SK-N-SH (cell line): ENCODE measurements at regions not wholly inside any gene's neighbourhood (a gene's known extent, or its start where the extent isn't known, plus 50 kb on each side); places are given as distances from the start of the nearest gene placed in this dataset.

ENCODE experiments used
- CTCF ChIA-PET: fragments of 300-600, 350-600 bp; formaldehyde crosslinking; extraction: SDS; loops from one replicate; lab custom pipeline; 2021; lab: Yijun Ruan, JAX
- POLR2A ChIA-PET: fragments of 350-600 bp; sonication (Branson Sonifier 250); formaldehyde crosslinking; extraction: SDS; loops from one replicate; lab custom pipeline; 2020; ENCODE audit warnings: antibody characterized with exemption, inconsistent platforms; lab: Yijun Ruan, JAX
- DNase-seq: peaks from one replicate; pipeline ENCODE4 v3.0.0; 2012
- H2AFZ ChIP-seq: fragments of 200-600 bp; sonication (generic); 2 replicates; pipeline ENCODE4 v1.8.1; 2016; ENCODE audit warnings: antibody characterized with exemption, mild to moderate bottlenecking, low read depth
- H3F3A ChIP-seq: fragments of 200-600 bp; sonication (generic); replicated peaks from 2 replicates; pipeline ENCODE3; 2016; ENCODE audit warnings: antibody characterized with exemption, mild to moderate bottlenecking; ENCODE audit not compliant: insufficient read depth
- H3K27ac ChIP-seq, 2 experiments: fragments of 200-500 bp in 1 of 2; fragments of 200-600 bp in 1 of 2; sonication (Bioruptor generic) in 1 of 2; sonication (generic), shearing (Covaris generic) in 1 of 2; 2 replicates each; pipeline versions ENCODE4 v1.5.1 to v1.6.1; 2014 to 2016; ENCODE audit warnings: low read depth in 2 of 2, inconsistent platforms in 1 of 2, low read length in 1 of 2, mild to moderate bottlenecking in 1 of 2, mixed read lengths in 1 of 2
- H3K27me3 ChIP-seq: fragments of 200-600 bp; sonication (generic), shearing (Covaris generic); 2 replicates; pipeline ENCODE4 v1.6.1; 2016; ENCODE audit warnings: mixed run types; ENCODE audit not compliant: insufficient read depth
- H3K36me3 ChIP-seq, 2 experiments: fragments of 200-500 bp in 1 of 2; fragments of 200-600 bp in 1 of 2; sonication (Bioruptor generic) in 1 of 2; sonication (generic) in 1 of 2; replicated peaks in 1 of 2; 2 replicates each; pipeline versions ENCODE3 to v1.5.1; 2014 to 2016; ENCODE audit warnings: low read length in 1 of 2, mild to moderate bottlenecking in 1 of 2; ENCODE audit not compliant: insufficient read depth in 2 of 2, control insufficient read depth in 1 of 2
- H3K4me1 ChIP-seq, 2 experiments: fragments of 200-500 bp in 1 of 2; fragments of 200-600 bp in 1 of 2; sonication (Bioruptor generic) in 1 of 2; sonication (generic), shearing (Covaris generic) in 1 of 2; 2 replicates each; pipeline versions ENCODE4 v1.5.1 to v1.6.1; 2014 to 2016; ENCODE audit warnings: low read depth in 1 of 2, low read length in 1 of 2, mixed run types in 1 of 2; ENCODE audit not compliant: insufficient read depth in 2 of 2, control insufficient read depth in 1 of 2
- H3K4me2 ChIP-seq: fragments of 200-600 bp; sonication (generic), shearing (Covaris generic); 2 replicates; pipeline ENCODE4 v1.6.1; 2017; ENCODE audit warnings: mixed run types
- H3K4me3 ChIP-seq, 2 experiments: fragments of 200-500 bp in 1 of 2; fragments of 200-600 bp in 1 of 2; sonication (Bioruptor generic) in 1 of 2; sonication (generic), shearing (Covaris generic) in 1 of 2; 2 replicates each; pipeline versions ENCODE4 v1.5.1 to v1.8.1; 2014 to 2016; ENCODE audit warnings: low read depth in 2 of 2, inconsistent platforms in 1 of 2, low read length in 1 of 2, mild to moderate bottlenecking in 1 of 2, mixed read lengths in 1 of 2, moderate library complexity in 1 of 2
- H3K79me2 ChIP-seq: fragments of 200-600 bp; sonication (generic); 2 replicates; pipeline ENCODE4 v1.8.1; 2017; ENCODE audit warnings: mild to moderate bottlenecking; ENCODE audit not compliant: insufficient read depth
- H3K9ac ChIP-seq: fragments of 200-600 bp; sonication (generic); 2 replicates; pipeline ENCODE4 v1.6.1; 2017; ENCODE audit warnings: mixed run types
- H3K9me2 ChIP-seq: fragments of 200-600 bp; sonication (generic); 2 replicates; pipeline ENCODE4 v1.6.1; 2017; ENCODE audit warnings: mixed run types
- H3K9me3 ChIP-seq: fragments of 200-600 bp; sonication (generic); 2 replicates; pipeline ENCODE4 v1.6.1; 2017; ENCODE audit warnings: mixed run types, mild to moderate bottlenecking, moderate library complexity
- H4K20me1 ChIP-seq: fragments of 200-600 bp; sonication (generic); 2 replicates; pipeline ENCODE4 v1.6.1; 2017; ENCODE audit warnings: mild to moderate bottlenecking, mixed run types; ENCODE audit not compliant: insufficient read depth
- CHD2 ChIP-seq: fragments of 150-350 bp; IDR thresholded peaks from 2 replicates; pipeline ENCODE4 v1.6.1; 2018; ENCODE audit warnings: low read length; ENCODE audit not compliant: partially characterized antibody
- ELF1 ChIP-seq: IDR thresholded peaks from 2 replicates; pipeline ENCODE4 v1.4.0; 2012
- EP300 ChIP-seq, 2 experiments: IDR thresholded peaks; 2 replicates each; pipeline versions ENCODE4 v1.4.0 to v1.6.1; 2012; ENCODE audit warnings: borderline replicate concordance in 1 of 2, low read depth in 1 of 2, low read length in 1 of 2
- FOSL2 ChIP-seq: IDR thresholded peaks from 2 replicates; pipeline ENCODE4 v1.4.0; 2012; ENCODE audit warnings: low read depth, mild to moderate bottlenecking, moderate library complexity, borderline replicate concordance
- FOXM1 ChIP-seq: IDR thresholded peaks from 2 replicates; pipeline ENCODE4 v1.4.0; 2012; ENCODE audit warnings: low read depth, mild to moderate bottlenecking
- GABPA ChIP-seq: IDR thresholded peaks from 2 replicates; pipeline ENCODE4 v1.4.0; 2012; ENCODE audit warnings: low read depth, mild to moderate bottlenecking
- JUND ChIP-seq: IDR thresholded peaks from 2 replicates; pipeline ENCODE4 v1.4.0; 2012
- MAX ChIP-seq: IDR thresholded peaks from 2 replicates; pipeline ENCODE4 v1.4.0; 2012; ENCODE audit warnings: low read depth
- MXI1 ChIP-seq: IDR thresholded peaks from 2 replicates; pipeline ENCODE4 v1.6.1; 2012; ENCODE audit warnings: mild to moderate bottlenecking, low read depth, low read length, improper control_type of control experiment
- NFIC ChIP-seq: IDR thresholded peaks from 2 replicates; pipeline ENCODE4 v1.4.0; 2012; ENCODE audit warnings: borderline replicate concordance
- POLR2AphosphoS5 ChIP-seq: IDR thresholded peaks from 2 replicates; pipeline ENCODE4 v1.6.1; 2012; ENCODE audit warnings: low read depth, low read length
- RCOR1 ChIP-seq: fragments of 150-350 bp; IDR thresholded peaks from 2 replicates; pipeline ENCODE4 v1.6.1; 2017; ENCODE audit warnings: antibody characterized with exemption, low read length
- RFX5 ChIP-seq: IDR thresholded peaks from 2 replicates; pipeline ENCODE4 v1.6.1; 2012; ENCODE audit warnings: mild to moderate bottlenecking, improper control_type of control experiment, low read length
- RXRA ChIP-seq: IDR thresholded peaks from 2 replicates; pipeline ENCODE4 v1.4.0; 2012; ENCODE audit warnings: low read depth, mild to moderate bottlenecking, borderline replicate concordance
- SIN3A ChIP-seq: IDR thresholded peaks from 2 replicates; pipeline ENCODE4 v1.6.1; 2012; ENCODE audit warnings: low read depth, mild to moderate bottlenecking, low read length, moderate library complexity, borderline replicate concordance
- SMC3 ChIP-seq: IDR thresholded peaks from 2 replicates; pipeline ENCODE4 v1.6.1; 2012; ENCODE audit warnings: low read depth, low read length, improper control_type of control experiment
- TCF12 ChIP-seq: IDR thresholded peaks from 2 replicates; pipeline ENCODE4 v1.4.0; 2012
- USF1 ChIP-seq: IDR thresholded peaks from 2 replicates; pipeline ENCODE4 v1.4.0; 2012; ENCODE audit warnings: low read depth, borderline replicate concordance
- WGBS: methylation state at CpG from one replicate; pipeline ENCODE4 v1.1.6; 2017; ENCODE audit warnings: low lambda C conversion rate; 5-methylcytosine and 5-hydroxymethylcytosine counted together
- TF ChIP-seq, protein P1 (sequence below): fragments of 150-350 bp; IDR thresholded peaks from 2 replicates; pipeline ENCODE4 v1.6.1; 2016; ENCODE audit warnings: mild to moderate bottlenecking, low read depth, low read length
- TF ChIP-seq, protein P2 (sequence below): IDR thresholded peaks from 2 replicates; pipeline ENCODE4 v1.6.1; 2012; ENCODE audit warnings: mild to moderate bottlenecking, low read depth, low read length, moderate library complexity

GRCh38 chr1:190595438-190595837, 117.8 kb upstream of the BRINP3 start:
- DNase-seq: no peak
- Histone ChIP-seq H3K9me3 (no peaks in the 10 kb centered on the region; the same call in 1 of the 2 replicates), H3K9ac (no peak overlapping the region), H4K20me1 (no peaks in the 10 kb centered on the region), H3K36me3 (no peaks in the 10 kb centered on the region), H3K4me3 (no peak overlapping the region), H3K9me2 (no peaks in the 10 kb centered on the region), H3K4me1 (no peaks in the 10 kb centered on the region), H3F3A (no peaks in the 10 kb centered on the region), H3K27ac (no peak overlapping the region), H3K27me3 (no peaks in the 10 kb centered on the region), H3K4me2 (no peak overlapping the region), H2AFZ (no peak overlapping the region), H3K79me2 (no peaks in the 10 kb centered on the region)
- CTCF ChIA-PET: no interaction called here
- POLR2A ChIA-PET: no interaction called here
- TF ChIP-seq POLR2AphosphoS5: no peak
- TF ChIP-seq CHD2: no peak
- TF ChIP-seq, protein P1, sequence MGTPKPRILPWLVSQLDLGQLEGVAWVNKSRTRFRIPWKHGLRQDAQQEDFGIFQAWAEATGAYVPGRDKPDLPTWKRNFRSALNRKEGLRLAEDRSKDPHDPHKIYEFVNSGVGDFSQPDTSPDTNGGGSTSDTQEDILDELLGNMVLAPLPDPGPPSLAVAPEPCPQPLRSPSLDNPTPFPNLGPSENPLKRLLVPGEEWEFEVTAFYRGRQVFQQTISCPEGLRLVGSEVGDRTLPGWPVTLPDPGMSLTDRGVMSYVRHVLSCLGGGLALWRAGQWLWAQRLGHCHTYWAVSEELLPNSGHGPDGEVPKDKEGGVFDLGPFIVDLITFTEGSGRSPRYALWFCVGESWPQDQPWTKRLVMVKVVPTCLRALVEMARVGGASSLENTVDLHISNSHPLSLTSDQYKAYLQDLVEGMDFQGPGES: no peak
- no peak for TF ChIP-seq FOSL2
- no peak for TF ChIP-seq GABPA
- no peak for TF ChIP-seq ELF1
- no peak for TF ChIP-seq RFX5
- TF ChIP-seq SIN3A: no peak
- no peak for TF ChIP-seq RCOR1
- no peak for TF ChIP-seq FOXM1
- no peak for TF ChIP-seq NFIC
- no peak for TF ChIP-seq TCF12
- no peak for TF ChIP-seq RXRA
- TF ChIP-seq SMC3: no peak
- no peak for TF ChIP-seq MAX
- 58% methylated on average over 2 of the region's 2 CpGs for WGBS

DNA sequence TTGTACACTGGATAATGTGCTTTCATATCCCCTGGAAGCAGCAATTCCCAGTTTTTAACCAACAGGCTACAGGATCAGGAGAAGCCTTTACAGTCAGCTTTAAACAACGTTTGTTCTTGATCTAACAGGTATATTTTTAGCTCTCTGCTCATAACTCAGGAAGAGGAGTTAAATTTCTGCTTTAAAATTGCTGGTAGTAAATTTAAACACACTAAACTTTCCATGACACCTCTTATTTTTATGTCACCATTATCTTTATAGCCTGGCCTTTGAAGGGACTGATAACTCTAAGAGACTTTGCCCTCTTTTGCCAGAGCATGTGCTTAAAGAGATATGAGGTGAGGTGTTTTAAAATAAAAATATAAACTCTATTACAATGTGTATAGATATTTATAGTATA, 119.6 kb upstream of the BRINP3 start:
- no peak for DNase-seq
- Histone ChIP-seq H3F3A (no peaks in the 10 kb centered on the region), H2AFZ (no peak overlapping the region), H3K9me2 (no peaks in the 10 kb centered on the region), H3K4me2 (no peak overlapping the region), H3K9me3 (no peaks in the 10 kb centered on the region; the same call in 1 of the 2 replicates), H3K79me2 (no peaks in the 10 kb centered on the region), H3K36me3 (no peaks in the 10 kb centered on the region), H3K27me3 (no peaks in the 10 kb centered on the region), H3K9ac (no peak overlapping the region), H3K27ac (no peak overlapping the region), H3K4me1 (no peaks in the 10 kb centered on the region), H4K20me1 (no peaks in the 10 kb centered on the region), H3K4me3 (no peak overlapping the region)
- WGBS: 0% methylated on average over 1 of the region's 1 CpG
- CTCF ChIA-PET: interaction anchor here (1.6 kb wide), 1 partner anchor 15 kb away, joined by 3 read pairs; no protein-coding TSS in a partner anchor
- no peak for TF ChIP-seq RFX5
- no peak for TF ChIP-seq RXRA
- no peak for TF ChIP-seq MXI1
- TF ChIP-seq, protein P1: no peak
- no peak for TF ChIP-seq EP300 (IDR thresholded peaks at IDR 0.05; ENCODE audit: borderline replicate concordance in 1 of 2, low read depth in 1 of 2, low read length in 1 of 2)
- TF ChIP-seq FOSL2: no peak
- no peak for TF ChIP-seq USF1
- TF ChIP-seq, protein P2, sequence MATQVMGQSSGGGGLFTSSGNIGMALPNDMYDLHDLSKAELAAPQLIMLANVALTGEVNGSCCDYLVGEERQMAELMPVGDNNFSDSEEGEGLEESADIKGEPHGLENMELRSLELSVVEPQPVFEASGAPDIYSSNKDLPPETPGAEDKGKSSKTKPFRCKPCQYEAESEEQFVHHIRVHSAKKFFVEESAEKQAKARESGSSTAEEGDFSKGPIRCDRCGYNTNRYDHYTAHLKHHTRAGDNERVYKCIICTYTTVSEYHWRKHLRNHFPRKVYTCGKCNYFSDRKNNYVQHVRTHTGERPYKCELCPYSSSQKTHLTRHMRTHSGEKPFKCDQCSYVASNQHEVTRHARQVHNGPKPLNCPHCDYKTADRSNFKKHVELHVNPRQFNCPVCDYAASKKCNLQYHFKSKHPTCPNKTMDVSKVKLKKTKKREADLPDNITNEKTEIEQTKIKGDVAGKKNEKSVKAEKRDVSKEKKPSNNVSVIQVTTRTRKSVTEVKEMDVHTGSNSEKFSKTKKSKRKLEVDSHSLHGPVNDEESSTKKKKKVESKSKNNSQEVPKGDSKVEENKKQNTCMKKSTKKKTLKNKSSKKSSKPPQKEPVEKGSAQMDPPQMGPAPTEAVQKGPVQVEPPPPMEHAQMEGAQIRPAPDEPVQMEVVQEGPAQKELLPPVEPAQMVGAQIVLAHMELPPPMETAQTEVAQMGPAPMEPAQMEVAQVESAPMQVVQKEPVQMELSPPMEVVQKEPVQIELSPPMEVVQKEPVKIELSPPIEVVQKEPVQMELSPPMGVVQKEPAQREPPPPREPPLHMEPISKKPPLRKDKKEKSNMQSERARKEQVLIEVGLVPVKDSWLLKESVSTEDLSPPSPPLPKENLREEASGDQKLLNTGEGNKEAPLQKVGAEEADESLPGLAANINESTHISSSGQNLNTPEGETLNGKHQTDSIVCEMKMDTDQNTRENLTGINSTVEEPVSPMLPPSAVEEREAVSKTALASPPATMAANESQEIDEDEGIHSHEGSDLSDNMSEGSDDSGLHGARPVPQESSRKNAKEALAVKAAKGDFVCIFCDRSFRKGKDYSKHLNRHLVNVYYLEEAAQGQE: no peak
- no peak for TF ChIP-seq CHD2
- TF ChIP-seq GABPA: no peak
- TF ChIP-seq JUND: no peak
- no peak for TF ChIP-seq MAX
- POLR2A ChIA-PET: no interaction called here
